ENCODE measurements at regions not wholly inside any gene's neighbourhood (a gene's known extent, or its start where the extent isn't known, plus 50 kb on each side); places are given as distances from the start of the nearest gene placed in this dataset.
A peak's percentile ranks its signal among the peaks of the same experiment; 100 is the strongest.

DNA sequence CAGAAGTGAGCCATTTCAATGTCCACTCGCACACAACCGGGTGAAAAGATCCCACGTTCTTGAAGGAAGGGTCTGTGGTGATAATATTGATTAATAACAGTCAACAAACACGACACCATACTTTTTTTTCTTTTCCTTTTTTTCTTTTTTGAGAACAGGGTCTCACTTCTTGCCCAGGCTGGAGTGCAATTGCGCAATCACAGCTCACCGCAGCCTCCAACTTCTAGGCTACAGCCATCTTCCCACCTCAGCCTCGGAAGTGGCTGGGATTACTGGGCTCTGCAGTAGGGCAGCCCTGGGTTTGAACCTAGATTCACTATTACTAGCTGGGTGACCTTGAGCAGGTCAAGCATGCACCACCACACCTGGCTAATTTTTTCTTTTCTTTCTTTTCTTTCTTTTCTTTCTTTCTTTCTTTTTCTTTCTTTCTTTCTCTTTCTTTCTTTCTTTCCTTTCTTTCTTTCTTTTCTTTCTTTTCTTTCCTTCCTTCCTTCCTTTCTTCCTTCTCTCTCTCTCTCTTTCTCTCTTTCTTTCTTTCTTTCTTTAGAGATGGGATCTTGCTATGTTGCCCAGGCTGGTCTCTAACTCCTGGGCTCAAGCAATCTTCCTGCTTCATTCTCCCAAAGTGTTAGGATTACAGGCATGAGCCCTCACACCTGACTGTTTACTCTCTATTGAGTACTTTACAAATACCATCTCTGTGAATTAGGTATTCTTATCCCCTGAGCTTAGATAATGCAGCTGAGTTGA lies 123.9 kb downstream of the SNX5 start:
- Mint-ChIP-seq H3K4me3 (no peak overlapping the region), H3K36me3 (peaks cover 2% of the 10 kb centered on the region), H3K27me3 (ENCODE audit: low read depth) (no peaks in the 10 kb centered on the region), H3K9me3 (peaks cover 12% of the 10 kb centered on the region), H3K4me1 (peaks cover 18% of the 10 kb centered on the region), H3K27ac (no peak overlapping the region)
- no peak for DNase-seq (ENCODE audit: low spot score in 2 of 2, unreplicated experiment in 2 of 2)
- TF ChIP-seq, protein P1, sequence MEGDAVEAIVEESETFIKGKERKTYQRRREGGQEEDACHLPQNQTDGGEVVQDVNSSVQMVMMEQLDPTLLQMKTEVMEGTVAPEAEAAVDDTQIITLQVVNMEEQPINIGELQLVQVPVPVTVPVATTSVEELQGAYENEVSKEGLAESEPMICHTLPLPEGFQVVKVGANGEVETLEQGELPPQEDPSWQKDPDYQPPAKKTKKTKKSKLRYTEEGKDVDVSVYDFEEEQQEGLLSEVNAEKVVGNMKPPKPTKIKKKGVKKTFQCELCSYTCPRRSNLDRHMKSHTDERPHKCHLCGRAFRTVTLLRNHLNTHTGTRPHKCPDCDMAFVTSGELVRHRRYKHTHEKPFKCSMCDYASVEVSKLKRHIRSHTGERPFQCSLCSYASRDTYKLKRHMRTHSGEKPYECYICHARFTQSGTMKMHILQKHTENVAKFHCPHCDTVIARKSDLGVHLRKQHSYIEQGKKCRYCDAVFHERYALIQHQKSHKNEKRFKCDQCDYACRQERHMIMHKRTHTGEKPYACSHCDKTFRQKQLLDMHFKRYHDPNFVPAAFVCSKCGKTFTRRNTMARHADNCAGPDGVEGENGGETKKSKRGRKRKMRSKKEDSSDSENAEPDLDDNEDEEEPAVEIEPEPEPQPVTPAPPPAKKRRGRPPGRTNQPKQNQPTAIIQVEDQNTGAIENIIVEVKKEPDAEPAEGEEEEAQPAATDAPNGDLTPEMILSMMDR (IDR thresholded peaks at IDR 0.05; ENCODE audit: unreplicated experiment): no peak

DNA sequence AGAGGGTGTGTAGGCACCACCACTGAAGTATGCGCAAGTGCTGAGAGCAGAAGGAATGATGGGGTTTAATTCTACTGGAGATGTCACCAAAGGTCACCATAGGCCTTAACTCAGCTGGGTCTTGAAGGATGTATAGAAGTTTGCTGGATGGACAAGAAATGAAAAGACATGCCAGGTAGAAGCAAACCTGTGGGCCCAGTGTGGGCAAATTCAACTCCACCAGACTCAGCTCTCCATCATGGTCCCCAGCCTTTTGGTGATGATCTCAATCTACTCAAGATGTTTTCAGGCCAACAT lies 124.5 kb downstream of the SNX5 start:
- Mint-ChIP-seq H3K4me3 (no peak overlapping the region), H3K4me1 (peaks cover 18% of the 10 kb centered on the region), H3K27ac (no peak overlapping the region), H3K36me3 (no peaks in the 10 kb centered on the region), H3K27me3 (ENCODE audit: low read depth) (no peaks in the 10 kb centered on the region), H3K9me3 (peaks cover 8% of the 10 kb centered on the region)
- DNase-seq (ENCODE audit: low spot score in 2 of 2, unreplicated experiment in 2 of 2): no peak
- TF ChIP-seq, protein P1 (IDR thresholded peaks at IDR 0.05; ENCODE audit: unreplicated experiment): no peak

DNA sequence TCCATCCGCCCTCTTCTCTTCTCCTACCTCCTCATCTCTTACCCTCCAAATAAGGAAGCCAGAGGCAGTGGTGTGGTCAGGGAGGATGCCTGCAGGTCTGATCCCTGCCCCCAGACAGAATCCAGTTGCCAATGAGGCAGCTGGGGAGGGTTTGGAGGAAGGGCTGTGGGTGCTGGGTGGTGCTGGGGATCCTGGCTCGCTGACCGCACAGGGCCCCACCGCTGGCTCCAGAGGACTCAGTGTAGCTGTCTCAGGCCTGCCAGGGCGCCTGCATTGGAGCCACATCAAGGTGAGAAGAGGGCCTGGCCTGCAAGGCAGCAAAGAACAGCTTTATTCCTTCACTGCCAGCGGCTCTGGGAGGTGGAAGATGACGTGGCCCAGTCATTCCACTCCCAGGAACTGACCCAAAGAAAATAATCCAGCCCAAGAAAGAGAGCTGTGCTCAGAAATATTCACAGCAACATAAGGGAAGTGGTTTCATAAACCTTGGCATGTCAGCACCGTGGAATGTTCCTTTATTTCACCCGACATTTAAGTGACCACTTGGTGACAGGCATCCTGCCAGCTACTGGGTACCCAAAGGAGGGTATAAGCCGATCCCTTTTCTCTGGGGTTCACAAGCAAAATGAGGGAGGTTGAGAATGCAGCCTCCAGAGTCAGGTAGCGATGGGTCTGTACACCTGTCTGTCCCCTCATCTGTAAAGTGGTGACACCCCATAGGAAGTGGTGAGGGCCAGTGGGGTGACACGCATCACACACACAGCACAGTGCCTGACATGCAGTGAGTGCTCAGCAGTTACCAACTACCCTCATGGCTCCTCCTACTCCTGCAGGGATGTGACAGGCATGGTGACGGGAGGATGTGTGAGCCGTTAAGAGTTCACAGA lies 125.1 kb downstream of the SNX5 start:
- Mint-ChIP-seq H3K27me3 (ENCODE audit: low read depth) (no peaks in the 10 kb centered on the region), H3K36me3 (no peaks in the 10 kb centered on the region), H3K27ac (peak overlapping the region; percentile 51), H3K9me3 (peaks cover 8% of the 10 kb centered on the region), H3K4me3 (no peak overlapping the region), H3K4me1 (peaks cover 18% of the 10 kb centered on the region)
- no peak for DNase-seq (ENCODE audit: low spot score in 2 of 2, unreplicated experiment in 2 of 2)
- TF ChIP-seq, protein P1 (IDR thresholded peaks at IDR 0.05; ENCODE audit: unreplicated experiment): no peak

DNA sequence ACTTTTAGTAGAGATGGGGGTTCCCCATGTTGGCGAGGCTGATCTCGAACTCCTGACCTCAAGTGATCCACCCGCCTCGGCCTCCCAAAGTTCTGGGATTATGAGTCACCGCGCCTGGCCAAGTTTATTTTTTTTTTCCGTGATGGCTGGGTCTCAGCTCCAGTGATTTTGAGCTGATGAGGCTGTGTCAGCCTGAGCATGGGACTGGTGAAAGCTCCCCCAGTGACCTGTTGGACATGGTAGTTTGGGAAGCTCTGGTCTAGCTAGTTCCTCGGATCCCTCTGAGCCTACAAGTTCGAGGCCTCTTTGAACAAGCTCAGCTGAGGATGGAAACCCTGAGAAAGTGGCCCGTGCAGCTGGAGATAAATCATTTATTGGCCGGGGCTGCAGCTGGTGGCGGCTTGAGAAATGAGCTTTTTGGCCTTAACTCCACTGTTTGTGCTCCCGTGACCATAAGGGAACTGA lies 126.8 kb downstream of the SNX5 start:
- H3K27me3 Mint-ChIP-seq (ENCODE audit: low read depth): no peaks in the 10 kb centered on the region
- TF ChIP-seq, protein P1 (IDR thresholded peaks at IDR 0.05; ENCODE audit: unreplicated experiment): no peak

DNA sequence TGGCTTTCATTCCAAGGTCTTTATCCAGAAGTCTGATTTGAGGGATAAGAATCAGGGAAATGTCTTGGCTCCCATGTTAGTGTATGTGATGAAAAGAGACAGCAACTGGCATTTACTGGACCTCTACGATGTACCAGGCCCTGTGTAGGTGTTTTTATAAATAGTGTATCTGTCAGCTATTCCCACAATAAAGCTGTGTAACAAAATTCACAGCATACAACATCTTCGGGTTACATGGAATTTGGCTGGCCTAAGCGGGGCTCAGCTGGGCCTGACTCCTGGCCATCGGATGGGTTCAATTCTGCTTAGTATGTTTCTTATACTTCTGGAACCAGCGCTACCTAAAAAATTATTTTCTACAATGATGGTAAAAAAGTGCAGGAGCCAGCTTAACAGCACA lies 128.2 kb downstream of the SNX5 start:
- Mint-ChIP-seq H3K27ac (no peak overlapping the region), H3K9me3 (peaks cover 8% of the 10 kb centered on the region), H3K27me3 (ENCODE audit: low read depth) (no peaks in the 10 kb centered on the region)

More for the DNA sequence above, 126.8 kb downstream of the SNX5 start:
- Mint-ChIP-seq H3K4me1 (peaks cover 21% of the 10 kb centered on the region), H3K9me3 (peaks cover 8% of the 10 kb centered on the region), H3K36me3 (no peaks in the 10 kb centered on the region), H3K4me3 (no peak overlapping the region), H3K27ac (peak overlapping the region; percentile 33)
- no peak for DNase-seq (ENCODE audit: low spot score in 2 of 2, unreplicated experiment in 2 of 2)

More for the DNA sequence above, 128.2 kb downstream of the SNX5 start:
- H3K4me1 Mint-ChIP-seq: peaks cover 19% of the 10 kb centered on the region
- H3K4me3 Mint-ChIP-seq: no peak overlapping the region
- DNase-seq (ENCODE audit: low spot score in 2 of 2, unreplicated experiment in 2 of 2): no peak
- H3K36me3 Mint-ChIP-seq: no peaks in the 10 kb centered on the region
- TF ChIP-seq, protein P1 (IDR thresholded peaks at IDR 0.05; ENCODE audit: unreplicated experiment): no peak

Data from mesothelial cell of epicardium (in vitro differentiated cells).